Adrenal gland (tissue), 5 donors: ENCODE measurements at regions not wholly inside any gene's neighbourhood (a gene's known extent, or its start where the extent isn't known, plus 50 kb on each side); places are given as distances from the start of the nearest gene placed in this dataset.

ENCODE experiments used
- POLR2A ChIP-seq, 2 donors: fragments of 450-650 bp; IDR thresholded peaks; one replicate each; pipeline ENCODE4 v1.6.1; 2017; ENCODE audit warnings: antibody characterized with exemption in 2 of 2, mild to moderate bottlenecking in 2 of 2, moderate library complexity in 1 of 2
- TF ChIP-seq, protein P1 (sequence below), 6 experiments: fragments of 450-650 bp in 4 of 6; fragments of 200-600 bp in 2 of 6; sonication (generic) in 1 of 6; IDR thresholded peaks; 1 replicate in 5 of 6; 2 replicates in 1 of 6; pipeline versions ENCODE4 v1.5.1 to v1.8.0; 2016 to 2021; ENCODE audit warnings: antibody characterized with exemption in 6 of 6, mild to moderate bottlenecking in 2 of 6, moderate library complexity in 1 of 6
- donor health status: DM: no; HTN: no; CAD: no.

DNA sequence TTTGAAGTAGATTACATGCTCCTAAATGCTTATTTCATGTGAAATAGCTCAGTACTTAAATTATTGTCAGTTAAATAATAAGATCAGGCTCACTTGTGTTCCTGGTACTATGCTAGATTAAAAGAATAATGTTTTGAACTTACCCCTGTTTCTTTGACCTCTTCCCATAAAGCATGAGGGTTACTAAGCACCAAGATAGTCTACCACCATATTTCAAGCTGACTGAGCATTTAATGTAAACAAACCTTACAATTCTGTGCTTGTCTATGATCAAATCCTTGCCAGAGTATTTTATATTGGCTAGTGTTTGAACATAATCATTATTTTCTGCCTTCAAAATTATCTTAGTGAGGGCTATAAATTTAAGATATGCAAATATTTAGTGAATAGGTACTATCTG is 98.1 kb downstream of the LHX9 start:
- TF ChIP-seq, protein P1, sequence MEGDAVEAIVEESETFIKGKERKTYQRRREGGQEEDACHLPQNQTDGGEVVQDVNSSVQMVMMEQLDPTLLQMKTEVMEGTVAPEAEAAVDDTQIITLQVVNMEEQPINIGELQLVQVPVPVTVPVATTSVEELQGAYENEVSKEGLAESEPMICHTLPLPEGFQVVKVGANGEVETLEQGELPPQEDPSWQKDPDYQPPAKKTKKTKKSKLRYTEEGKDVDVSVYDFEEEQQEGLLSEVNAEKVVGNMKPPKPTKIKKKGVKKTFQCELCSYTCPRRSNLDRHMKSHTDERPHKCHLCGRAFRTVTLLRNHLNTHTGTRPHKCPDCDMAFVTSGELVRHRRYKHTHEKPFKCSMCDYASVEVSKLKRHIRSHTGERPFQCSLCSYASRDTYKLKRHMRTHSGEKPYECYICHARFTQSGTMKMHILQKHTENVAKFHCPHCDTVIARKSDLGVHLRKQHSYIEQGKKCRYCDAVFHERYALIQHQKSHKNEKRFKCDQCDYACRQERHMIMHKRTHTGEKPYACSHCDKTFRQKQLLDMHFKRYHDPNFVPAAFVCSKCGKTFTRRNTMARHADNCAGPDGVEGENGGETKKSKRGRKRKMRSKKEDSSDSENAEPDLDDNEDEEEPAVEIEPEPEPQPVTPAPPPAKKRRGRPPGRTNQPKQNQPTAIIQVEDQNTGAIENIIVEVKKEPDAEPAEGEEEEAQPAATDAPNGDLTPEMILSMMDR (IDR thresholded peaks at IDR 0.05) = no peak
- no peak for TF ChIP-seq POLR2A (IDR thresholded peaks at IDR 0.05)
